Ectodermal cell (in vitro differentiated cells): ENCODE measurements at regions not wholly inside any gene's neighbourhood (a gene's known extent, or its start where the extent isn't known, plus 50 kb on each side); places are given as distances from the start of the nearest gene placed in this dataset.
"Not testable (repeated sequence)": the region's sequence is repeated elsewhere in the genome, so short reads cannot be mapped to it uniquely, and the experiment has no call there.

Experiments used
- H3K27ac ChIP-seq: 2 replicates; pipeline ENCODE4 v1.7.0; 2013; ENCODE audit warnings: mild to moderate bottlenecking, low read depth, low read length; ENCODE audit not compliant: insufficient read depth, poor library complexity, severe bottlenecking
- H3K27me3 ChIP-seq: 2 replicates; pipeline ENCODE4 v1.7.0; 2013; ENCODE audit warnings: mild to moderate bottlenecking, low read length; ENCODE audit not compliant: insufficient read depth, control insufficient read depth, poor library complexity, severe bottlenecking
- H3K36me3 ChIP-seq: one replicate; pipeline ENCODE4 v1.7.0; 2013; ENCODE audit warnings: low read length; ENCODE audit not compliant: control insufficient read depth, insufficient read depth
- H3K4me1 ChIP-seq: one replicate; pipeline ENCODE4 v1.7.0; 2013; ENCODE audit warnings: low read length; ENCODE audit not compliant: control insufficient read depth, insufficient read depth
- H3K4me3 ChIP-seq: 2 replicates; pipeline ENCODE4 v1.7.0; 2013; ENCODE audit warnings: low read depth, low read length, control low read depth; ENCODE audit not compliant: insufficient read depth
- H3K9me3 ChIP-seq: 2 replicates; pipeline ENCODE4 v1.7.0; 2013; ENCODE audit warnings: mild to moderate bottlenecking, low read length, moderate library complexity; ENCODE audit not compliant: control insufficient read depth
- WGBS, 2 experiments: methylation state at CpG; one replicate each; pipeline ENCODE4 v1.1.7; 2013; ENCODE audit warnings: missing lambda C conversion rate in 2 of 2; 5-methylcytosine and 5-hydroxymethylcytosine counted together

DNA sequence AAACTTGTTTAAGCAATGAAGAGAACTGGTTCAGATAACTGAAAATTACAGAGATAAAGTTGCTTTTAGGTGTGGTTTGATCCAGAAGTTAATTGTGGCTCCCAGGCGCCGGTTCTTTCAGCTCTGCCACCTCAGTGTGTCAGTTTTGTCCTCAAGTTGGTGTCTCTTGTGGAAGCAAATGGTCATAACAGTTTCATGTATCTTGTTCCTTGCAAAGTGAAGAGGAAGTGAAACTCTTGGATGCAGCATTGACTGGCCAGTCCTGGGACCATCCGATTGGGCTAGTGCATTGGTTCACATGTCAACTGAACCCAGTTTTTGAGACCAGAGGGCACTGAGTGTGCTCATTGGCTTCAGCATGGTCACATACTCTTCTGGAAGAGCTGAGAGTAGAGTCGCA is 181.4 kb upstream of the GRM7 start:
- 95 to 98% methylated on average over 4 of the region's 4 CpGs for WGBS, 2 experiments

DNA sequence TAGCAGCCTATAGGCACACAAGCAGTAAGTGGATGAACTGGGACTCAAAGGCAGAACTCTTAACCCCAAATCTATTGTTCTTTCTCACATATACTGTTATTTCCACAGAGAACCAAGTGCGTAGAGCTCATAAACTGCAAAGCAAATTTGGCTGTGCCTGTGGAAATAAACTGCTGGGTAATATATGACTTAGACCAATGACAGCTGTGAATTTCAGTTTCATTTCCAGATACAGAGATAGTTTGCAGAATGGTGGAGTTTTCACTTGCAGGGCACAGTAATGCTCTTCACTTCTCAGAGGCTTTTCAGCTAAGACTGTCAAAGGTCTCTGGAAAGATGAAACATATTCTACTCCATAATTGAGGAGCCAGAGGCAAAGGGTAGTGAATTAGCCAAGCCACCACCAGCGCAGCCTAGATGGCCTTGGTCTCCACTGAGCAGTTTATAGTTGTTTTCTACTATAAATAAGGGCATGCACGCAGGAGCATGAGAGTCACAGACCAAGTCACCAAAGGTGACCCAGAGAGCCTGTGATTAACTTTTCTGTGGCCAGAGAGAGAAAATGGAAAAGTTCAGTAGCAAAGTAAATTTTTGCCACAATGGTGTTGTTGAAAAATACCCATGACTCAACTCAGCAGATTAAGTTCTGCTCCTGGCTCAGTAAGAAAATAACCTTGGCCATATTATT is 180.7 kb upstream of the GRM7 start:
- Histone ChIP-seq H3K4me1 (no peaks in the 10 kb centered on the region), H3K4me3 (no peak overlapping the region), H3K9me3 (no peaks in the 10 kb centered on the region), H3K36me3 (no peaks in the 10 kb centered on the region), H3K27ac (no peak overlapping the region), H3K27me3 (no peaks in the 10 kb centered on the region)
- 96 to 100% methylated on average over 3 of the region's 3 CpGs for WGBS, 2 experiments

More for the DNA sequence above, 181.4 kb upstream of the GRM7 start:
- Histone ChIP-seq H3K27me3 (no peaks in the 10 kb centered on the region), H3K4me1 (no peaks in the 10 kb centered on the region), H3K4me3 (no peak overlapping the region), H3K9me3 (no peaks in the 10 kb centered on the region), H3K27ac (no peak overlapping the region), H3K36me3 (no peaks in the 10 kb centered on the region)

DNA sequence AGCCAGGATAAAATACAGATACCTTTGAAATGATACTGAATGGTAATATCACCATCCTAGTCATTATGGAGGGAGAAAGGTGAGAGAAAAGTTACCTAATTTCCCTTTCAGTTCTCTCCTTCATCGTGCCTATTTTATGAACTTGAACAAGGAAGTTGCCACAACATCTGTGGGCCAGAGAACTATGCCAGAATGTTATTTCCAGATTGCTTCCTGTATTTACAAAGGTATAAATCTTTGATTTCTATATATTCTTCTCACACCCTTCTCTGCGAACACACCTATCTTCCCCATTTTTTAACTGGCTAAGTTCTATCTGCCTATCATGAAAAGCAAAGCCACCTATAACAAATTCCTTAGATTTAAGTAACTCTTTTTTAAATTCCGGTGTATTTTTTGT is 163.6 kb upstream of the GRM7 start:
- no peak overlapping the region for H3K27ac ChIP-seq
- H3K27me3 ChIP-seq: no peaks in the 10 kb centered on the region
- no peaks in the 10 kb centered on the region for H3K4me1 ChIP-seq
- no peaks in the 10 kb centered on the region for H3K36me3 ChIP-seq
- no peak overlapping the region for H3K4me3 ChIP-seq
- H3K9me3 ChIP-seq: no peaks in the 10 kb centered on the region
- WGBS, 2 experiments: 88 to 93% methylated on average over 2 of the region's 3 CpGs

DNA sequence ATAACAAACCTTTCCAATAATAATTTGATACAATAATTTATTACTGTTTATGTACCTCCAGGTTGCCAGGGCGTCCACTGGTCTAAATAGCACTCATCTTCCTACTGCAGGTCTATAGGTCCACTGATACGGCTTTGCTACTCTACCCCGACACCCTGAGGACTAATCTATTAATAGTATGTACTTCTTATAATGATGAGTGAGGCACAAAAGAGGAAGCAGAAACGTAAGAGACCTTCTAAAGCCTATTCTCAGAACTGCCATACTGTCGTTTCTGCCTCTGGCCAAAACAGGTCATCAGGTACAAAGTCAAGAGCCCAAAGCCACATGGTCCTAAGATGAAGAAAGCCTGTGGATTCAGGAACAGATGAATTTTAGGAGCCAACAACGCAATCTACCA is 163.2 kb upstream of the GRM7 start:
- H3K27me3 ChIP-seq: no peaks in the 10 kb centered on the region
- no peaks in the 10 kb centered on the region for H3K4me1 ChIP-seq
- H3K27ac ChIP-seq: no peak overlapping the region
- H3K9me3 ChIP-seq: no peaks in the 10 kb centered on the region
- H3K4me3 ChIP-seq: no peak overlapping the region
- H3K36me3 ChIP-seq: no peaks in the 10 kb centered on the region
- WGBS, 2 experiments: 88 to 92% methylated on average over 2 to 4 of the region's 6 CpGs

DNA sequence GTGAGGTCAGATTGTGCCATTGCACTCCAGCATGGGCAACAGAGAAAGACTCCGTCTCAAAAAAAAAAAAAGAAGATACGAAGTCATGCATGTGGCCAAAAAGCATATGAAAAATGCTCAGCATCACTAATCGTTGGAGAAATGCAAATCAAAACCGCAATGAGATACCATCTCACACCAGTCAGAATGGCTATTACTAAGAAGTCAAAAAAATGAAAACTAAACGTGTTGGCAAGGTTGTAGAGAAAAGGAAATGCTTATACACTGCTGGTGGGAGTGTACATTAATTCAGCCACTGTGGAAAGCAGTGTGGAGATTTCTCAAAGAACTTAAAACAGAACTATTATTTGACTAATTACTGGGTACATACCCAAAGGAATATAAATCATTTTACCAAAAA is 156.1 kb upstream of the GRM7 start:
- not testable (repeated sequence) for H3K27me3 ChIP-seq, H3K4me1 ChIP-seq, H3K27ac ChIP-seq, H3K36me3 ChIP-seq, H3K4me3 ChIP-seq, H3K9me3 ChIP-seq
- WGBS, 2 experiments: 68 to 79% methylated on average over 5 of the region's 5 CpGs

DNA sequence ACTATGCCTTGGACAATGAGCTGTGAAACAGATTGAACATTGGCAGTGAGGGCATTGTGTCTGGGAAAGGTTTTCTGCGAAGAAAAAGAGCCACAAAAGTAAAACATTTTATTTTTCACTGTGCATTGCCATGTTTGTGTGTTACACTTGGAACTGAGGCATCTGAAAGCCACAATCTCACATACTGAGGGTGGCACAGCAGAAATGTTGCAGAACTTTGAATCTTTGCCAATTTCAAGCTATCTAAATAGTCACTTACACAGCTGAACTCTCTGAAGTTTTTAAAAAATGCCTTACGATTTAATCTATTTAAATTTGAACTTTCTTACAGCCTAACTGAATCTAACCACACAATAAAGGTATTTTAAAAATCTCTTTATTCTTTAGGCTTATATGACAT is 154.1 kb upstream of the GRM7 start:
- H3K27ac ChIP-seq: no peak overlapping the region
- H3K36me3 ChIP-seq: no peaks in the 10 kb centered on the region
- WGBS, 2 experiments: 50% methylated on average over 2 of the region's 2 CpGs
- H3K9me3 ChIP-seq: no peaks in the 10 kb centered on the region
- H3K4me3 ChIP-seq: no peak overlapping the region
- no peaks in the 10 kb centered on the region for H3K27me3 ChIP-seq
- H3K4me1 ChIP-seq: no peaks in the 10 kb centered on the region

DNA sequence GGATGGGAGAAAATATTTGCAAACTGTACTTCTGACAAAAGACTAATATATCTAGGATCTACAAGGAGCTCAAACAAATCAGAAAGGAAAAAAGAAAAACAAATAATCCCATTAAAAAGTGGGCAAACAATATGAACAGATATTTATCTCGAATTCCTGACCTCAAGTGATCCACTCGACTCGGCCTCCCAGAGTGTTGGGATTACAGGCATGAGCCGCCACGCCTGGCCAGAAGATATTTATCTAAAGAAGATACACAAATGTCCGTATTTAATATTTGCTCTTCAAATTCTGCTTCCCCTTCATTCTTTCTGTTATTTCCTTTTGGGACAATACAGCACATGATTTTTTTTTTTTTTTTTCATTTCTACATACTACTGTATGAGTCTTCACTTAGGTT is 151.7 kb upstream of the GRM7 start:
- 89 to 93% methylated on average over 6 of the region's 6 CpGs for WGBS, 2 experiments
- H3K4me1 ChIP-seq: no peaks in the 10 kb centered on the region
- H3K4me3 ChIP-seq: no peak overlapping the region
- no peak overlapping the region for H3K27ac ChIP-seq
- H3K9me3 ChIP-seq: no peaks in the 10 kb centered on the region
- H3K27me3 ChIP-seq: no peaks in the 10 kb centered on the region
- no peaks in the 10 kb centered on the region for H3K36me3 ChIP-seq

DNA sequence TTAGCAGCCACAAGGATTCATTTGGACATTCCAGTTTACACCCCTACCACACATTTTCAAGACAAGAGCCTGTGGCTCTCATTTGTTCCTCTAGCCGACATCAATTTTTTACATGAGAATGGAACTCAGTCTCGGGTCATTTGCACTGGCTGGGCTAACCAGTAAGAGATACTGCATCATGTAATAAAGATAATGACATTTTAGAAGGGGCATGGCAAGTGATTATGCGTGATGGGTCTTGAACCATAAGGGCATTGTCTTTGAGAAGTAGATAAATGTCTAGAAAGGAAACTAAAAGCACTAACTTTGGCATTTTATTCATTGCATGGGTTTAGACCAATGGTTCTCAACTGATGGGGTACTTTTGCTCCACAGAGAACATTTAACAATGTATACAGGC is 146.0 kb upstream of the GRM7 start:
- no peak overlapping the region for H3K27ac ChIP-seq
- H3K4me3 ChIP-seq: no peak overlapping the region
- 87 to 95% methylated on average over 3 of the region's 3 CpGs for WGBS, 2 experiments
- H3K4me1 ChIP-seq: no peaks in the 10 kb centered on the region
- no peaks in the 10 kb centered on the region for H3K9me3 ChIP-seq
- H3K27me3 ChIP-seq: no peaks in the 10 kb centered on the region
- H3K36me3 ChIP-seq: no peaks in the 10 kb centered on the region

DNA sequence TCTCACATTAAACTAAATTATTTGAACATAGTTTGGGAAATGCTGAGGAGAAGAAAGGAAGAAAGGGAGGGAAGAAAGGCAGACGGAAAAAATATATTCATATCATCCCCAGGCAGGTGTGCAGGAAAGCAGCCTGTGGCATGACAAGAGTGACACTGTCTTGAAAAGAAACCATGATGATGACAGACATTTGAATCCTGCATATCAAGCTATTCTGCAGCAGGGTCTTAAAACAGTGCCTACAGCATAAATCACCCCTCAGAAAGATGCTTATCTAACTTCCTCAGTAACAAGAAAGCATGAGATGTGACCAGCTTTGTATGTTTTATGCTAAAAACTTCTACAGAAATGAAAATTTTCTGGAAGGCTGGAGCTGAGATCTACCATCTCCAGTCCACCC is 144.5 kb upstream of the GRM7 start:
- no peak overlapping the region for H3K4me3 ChIP-seq
- 0% methylated on average over 1 of the region's 1 CpG for WGBS, 2 experiments
- H3K36me3 ChIP-seq: no peaks in the 10 kb centered on the region
- no peaks in the 10 kb centered on the region for H3K9me3 ChIP-seq
- H3K27me3 ChIP-seq: no peaks in the 10 kb centered on the region
- H3K4me1 ChIP-seq: no peaks in the 10 kb centered on the region
- H3K27ac ChIP-seq: no peak overlapping the region

DNA sequence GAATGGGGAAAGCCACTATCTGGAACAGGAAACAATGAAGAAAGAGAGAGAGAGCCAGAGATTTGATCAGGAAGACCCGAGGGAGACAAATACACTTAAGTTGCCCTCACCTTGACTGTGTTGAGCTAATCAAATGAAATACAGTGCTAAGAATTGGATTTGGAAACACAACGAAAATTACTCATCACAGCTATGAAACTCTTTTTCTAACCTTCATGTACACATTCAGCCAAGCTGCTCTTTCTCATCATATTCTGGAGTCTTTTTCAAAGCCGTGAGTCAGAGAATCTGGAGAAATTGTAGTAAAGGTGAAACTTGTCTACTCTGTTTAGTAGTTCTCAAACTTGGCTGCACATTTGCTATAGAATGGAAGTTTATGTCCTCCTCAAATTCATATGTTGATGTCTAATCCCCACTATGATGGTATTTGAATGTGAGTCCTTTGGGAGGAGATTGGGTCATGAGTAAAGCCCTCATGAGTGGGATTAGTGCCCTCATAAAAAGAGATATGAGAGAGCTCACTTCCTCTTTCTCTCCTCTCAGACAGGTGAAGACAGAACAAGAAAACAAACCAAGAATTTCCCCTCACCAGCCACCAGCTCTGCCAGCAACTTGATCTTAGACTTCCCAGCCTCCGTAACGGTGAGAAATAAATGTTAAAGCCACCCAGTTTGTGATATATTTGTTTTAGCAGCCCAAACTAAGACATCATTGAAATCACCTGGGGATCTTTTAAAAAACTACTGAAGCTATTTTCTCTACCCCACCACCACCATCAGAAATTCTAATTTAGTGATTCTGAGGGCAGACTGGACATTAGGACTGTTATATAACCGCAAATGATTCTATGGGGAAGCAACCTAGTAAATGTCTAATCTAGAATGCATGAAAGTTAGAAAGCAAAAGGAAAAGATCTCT is 143.6 kb upstream of the GRM7 start:
- Histone ChIP-seq H3K27ac (no peak overlapping the region), H3K27me3 (no peaks in the 10 kb centered on the region), H3K9me3 (no peaks in the 10 kb centered on the region), H3K4me1 (no peaks in the 10 kb centered on the region), H3K36me3 (no peaks in the 10 kb centered on the region), H3K4me3 (no peak overlapping the region)
- 96 to 97% methylated on average over 6 of the region's 6 CpGs for WGBS, 2 experiments
